GM10266 (cell line): ENCODE measurements at regions not wholly inside any gene's neighbourhood (a gene's known extent, or its start where the extent isn't known, plus 50 kb on each side); places are given as distances from the start of the nearest gene placed in this dataset.
"Not testable (repeated sequence)": the region's sequence is repeated elsewhere in the genome, so short reads cannot be mapped to it uniquely, and the experiment has no call there.

Experiments used
- DNase-seq: peaks from one replicate; pipeline ENCODE4 v3.0.0; 2012; ENCODE audit errors: extremely low spot score
- CTCF ChIP-seq: IDR thresholded peaks from 2 replicates; pipeline ENCODE4 v1.5.1; 2012; ENCODE audit warnings: mild to moderate bottlenecking, low read depth; ENCODE audit not compliant: control insufficient read depth, insufficient read depth; ENCODE audit errors: missing control alignments

- no peak for TF ChIP-seq CTCF
- no peak for DNase-seq
Observed at GRCh38 chr4:132332932-132333723, 816.0 kb upstream of the PCDH10 start.

- no peak for TF ChIP-seq CTCF
- DNase-seq: no peak
Observed at GRCh38 chr4:132333724-132334047, 815.4 kb upstream of the PCDH10 start.

DNA sequence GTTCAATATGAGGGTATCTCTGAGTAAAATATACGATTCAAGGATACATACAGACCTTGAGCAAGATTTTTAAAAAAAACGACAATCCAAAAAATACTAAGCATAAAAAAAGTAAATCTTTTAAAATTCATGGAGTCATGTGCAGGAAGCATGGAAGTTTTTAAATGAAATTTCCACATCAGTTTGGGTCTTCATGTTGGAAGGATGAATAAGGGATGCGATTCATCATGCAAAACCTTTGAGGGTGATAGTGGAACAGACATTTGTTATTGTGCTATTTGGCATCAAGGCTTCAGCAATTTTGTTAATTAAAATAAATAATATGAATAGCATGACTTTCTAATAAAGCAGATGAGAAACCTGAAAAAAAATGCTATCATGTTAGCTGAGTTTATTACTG is 815.0 kb upstream of the PCDH10 start:
- DNase-seq: no peak
- no peak for TF ChIP-seq CTCF

GRCh38 chr4:132344924-132345828 is 803.9 kb upstream of the PCDH10 start:
- no peak for DNase-seq

DNA sequence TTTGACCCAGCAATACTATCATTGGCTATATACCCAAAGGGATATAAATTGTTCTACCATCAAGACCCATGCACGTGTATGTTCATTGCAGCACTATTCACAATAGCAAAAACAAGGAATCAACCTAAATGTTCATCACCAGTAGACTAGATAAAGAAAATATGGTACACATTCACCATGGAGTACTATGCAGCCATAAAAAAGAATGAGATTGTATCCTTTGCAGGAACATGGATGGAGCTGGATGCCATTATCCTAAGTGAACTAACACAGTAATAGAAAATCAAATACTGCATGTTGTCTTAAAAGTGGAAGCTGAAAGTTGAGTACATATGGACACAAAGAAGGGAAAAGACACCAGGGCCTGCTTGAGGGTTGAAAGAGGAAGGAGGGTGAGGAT is 803.1 kb upstream of the PCDH10 start:
- TF ChIP-seq CTCF: no peak
- DNase-seq: no peak

More at GRCh38 chr4:132344924-132345828, 803.9 kb upstream of the PCDH10 start:
- TF ChIP-seq CTCF: no peak

- DNase-seq: not testable (repeated sequence)
Observed at GRCh38 chr4:132351606-132352005, 797.5 kb upstream of the PCDH10 start.

GRCh38 chr4:132382243-132382642 is 766.9 kb upstream of the PCDH10 start:
- no peak for TF ChIP-seq CTCF
- no peak for DNase-seq
